DMS79 treated with DMSO at 0.1 percent for 48 hours (cell line): ENCODE measurements at regions not wholly inside any gene's neighbourhood (a gene's known extent, or its start where the extent isn't known, plus 50 kb on each side); places are given as distances from the start of the nearest gene placed in this dataset.

Experiments used
- DNase-seq: peaks from one replicate; lab custom pipeline; 2025; lab: John Stamatoyannopoulos, UW

DNA sequence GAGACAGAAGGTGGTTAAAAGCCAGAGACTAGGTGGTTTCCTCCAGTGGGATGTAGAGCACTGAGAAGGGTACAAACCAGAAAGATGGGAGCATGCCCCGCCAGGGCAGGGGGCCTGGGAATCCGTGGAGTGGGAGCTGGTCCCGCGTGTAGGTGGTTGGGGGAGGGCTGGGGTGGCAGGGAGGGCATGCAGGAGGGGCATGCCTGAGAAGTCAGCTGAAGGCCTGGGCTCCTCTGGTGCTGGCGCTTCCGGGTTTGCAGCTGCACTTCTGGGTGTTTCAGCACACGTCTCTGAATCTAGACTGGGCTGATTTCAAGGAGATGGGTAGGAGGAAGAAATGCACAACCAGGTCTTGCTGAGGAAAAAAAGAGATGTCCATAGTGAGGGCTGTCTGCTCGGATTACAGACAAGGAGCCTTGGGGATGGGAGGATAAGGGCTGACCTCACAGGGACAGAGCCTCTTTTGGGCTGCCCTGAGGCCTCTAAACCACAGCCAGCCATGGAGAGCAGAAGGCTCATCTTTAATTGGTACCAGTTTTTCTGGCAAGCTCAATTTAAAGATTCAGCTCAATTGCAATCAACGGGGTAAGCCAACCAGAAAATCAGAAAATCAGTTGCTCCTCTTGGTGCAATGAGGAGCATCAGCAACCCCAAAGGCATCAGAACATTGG lies 151.9 kb downstream of the FAM43A start:
- DNase-seq: no peak

DNA sequence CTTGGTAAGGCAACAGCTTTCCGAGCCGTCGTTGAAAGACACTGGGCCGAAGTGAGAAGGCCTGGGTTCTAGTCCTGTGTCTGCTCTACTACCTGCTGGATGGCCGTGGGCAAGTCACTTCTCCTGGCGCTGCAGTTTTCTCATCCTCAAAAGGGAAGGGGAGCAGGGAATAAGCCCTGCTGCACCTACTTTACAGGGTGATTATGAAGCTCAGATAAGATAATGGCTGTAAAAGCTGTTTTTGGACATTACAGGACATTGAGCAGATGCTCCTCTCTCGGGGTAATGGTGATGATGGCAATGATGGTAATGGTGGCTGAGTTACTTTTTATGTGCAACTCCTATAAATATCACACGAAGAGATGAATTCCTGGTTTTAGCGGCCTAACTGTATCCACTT lies 152.6 kb downstream of the FAM43A start:
- no peak for DNase-seq

DNA sequence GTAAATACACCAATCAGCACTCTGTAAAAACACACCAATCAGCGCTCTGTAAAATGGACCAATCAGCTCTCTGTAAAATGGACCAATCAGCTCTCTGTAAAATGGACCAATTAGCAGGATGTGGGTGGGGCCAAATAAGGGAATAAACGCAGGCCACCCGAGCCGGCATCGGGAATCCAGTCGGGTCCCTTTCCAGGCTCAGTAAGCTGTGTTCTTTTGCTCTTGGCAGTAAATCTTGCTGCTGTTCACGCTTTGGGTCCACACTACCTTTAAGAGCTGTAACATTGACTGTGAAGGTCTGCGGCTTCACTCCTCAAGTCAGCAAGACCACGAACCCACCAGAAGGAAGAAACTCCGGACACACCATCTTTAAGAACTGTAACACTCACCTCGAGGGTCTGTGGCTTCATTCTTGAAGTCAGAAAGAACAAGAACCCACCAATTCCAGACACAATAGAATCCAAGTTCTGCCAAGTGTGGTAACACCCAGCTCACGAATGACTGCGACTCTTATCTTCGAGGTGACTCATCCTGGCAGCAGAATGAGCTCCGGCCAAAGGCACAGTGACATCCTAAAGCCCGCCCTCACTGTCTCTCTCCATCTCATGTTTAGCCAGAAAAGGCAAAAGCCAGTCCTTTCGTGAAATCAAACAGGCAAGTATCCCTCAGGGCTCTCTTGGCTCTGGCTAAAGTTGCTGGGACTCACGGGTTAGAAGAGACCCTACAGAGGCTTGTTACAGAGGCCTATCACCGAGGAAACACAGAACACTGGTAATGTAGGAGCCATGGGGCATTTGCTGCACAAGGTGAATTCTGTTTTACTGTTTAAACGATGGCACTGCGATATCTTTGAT lies 155.2 kb downstream of the FAM43A start:
- DNase-seq: no peak

DNA sequence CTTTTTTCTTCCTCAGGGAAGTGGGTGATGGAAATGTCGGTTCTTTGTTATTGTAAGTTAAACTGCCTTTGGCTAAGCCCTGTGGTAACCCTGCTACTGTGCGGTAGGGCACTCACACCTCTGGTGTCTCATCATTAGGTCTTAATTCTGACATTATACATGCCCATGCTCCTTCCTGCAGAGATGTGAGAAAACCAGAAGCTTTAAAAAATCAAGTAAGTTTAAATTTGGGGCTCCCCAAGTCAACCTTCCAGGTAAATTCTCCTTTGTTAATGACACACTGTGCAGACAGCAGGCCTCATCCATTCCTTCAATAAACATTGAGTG lies 155.8 kb downstream of the FAM43A start:
- no peak for DNase-seq

DNA sequence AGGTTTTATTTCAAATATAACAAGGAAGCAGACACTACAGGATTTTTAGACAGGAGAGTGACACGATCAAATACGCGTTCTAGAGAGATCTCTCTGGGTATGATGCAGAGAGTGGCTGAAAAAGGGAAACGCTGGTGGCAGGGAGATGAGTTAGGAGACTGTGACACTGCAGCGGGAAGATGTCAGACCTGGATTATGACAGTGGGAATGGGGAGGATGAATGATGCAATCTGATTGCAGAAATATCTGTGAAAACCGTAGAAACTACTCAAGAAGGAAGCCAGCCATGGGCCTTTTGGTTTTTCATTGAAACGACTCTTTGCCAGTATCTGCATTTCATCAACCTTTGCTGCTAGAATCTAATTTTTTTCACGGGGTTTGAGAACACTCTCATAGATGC lies 157.9 kb downstream of the FAM43A start:
- no peak for DNase-seq

DNA sequence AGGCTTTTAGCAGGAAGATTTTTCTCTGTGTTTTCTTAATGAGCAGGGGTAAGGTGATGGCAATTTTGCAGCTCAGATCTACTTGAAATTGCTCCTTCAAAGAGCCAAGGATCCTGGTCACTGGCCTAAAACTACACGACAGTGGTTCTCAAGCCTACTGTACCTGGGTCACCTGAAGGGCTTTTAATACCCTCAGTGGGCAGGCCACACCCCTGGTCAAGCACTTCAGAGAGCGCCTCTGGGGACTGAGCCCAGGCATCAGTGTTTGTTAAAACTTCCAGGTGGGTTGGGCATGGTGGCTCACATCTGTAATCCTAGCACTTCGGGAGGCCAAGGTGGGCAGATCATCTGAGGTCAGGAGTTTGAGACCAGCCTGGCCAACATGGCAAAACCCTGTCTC lies 158.4 kb downstream of the FAM43A start:
- peak; percentile 72 for DNase-seq

DNA sequence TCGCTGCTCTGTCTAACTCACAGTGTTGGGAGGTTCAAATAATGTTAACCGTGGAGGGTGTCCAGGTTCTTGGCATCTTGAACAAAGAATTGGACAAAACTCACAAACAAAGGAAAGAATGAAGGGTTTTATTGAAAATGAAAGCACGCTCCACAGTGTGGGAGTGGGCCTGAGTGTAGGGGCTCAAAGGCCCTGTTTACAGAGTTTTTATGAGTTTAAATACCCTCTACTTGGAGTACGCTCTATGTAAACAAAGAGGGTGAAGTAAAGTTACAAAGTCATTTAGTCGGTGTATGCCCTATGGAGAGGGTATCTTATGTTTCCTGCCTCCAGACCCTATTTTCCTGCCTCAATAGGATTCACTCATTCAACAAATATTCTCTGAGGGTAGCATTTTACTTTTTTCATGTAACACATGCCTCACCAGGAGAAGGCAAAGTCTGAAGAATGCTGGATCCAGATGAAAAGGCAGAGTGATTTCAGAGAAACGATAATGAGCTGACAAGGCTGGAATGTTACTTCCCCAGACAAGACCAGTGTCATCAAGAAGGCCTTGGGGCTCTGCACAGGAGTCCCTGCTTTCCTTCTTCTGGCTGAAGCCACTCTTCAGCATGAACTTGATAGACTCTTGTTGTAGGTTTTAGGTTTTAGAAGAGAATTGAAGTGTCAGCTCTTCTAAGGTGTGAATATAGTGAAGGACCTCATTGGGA lies 163.6 kb downstream of the FAM43A start:
- no peak for DNase-seq

DNA sequence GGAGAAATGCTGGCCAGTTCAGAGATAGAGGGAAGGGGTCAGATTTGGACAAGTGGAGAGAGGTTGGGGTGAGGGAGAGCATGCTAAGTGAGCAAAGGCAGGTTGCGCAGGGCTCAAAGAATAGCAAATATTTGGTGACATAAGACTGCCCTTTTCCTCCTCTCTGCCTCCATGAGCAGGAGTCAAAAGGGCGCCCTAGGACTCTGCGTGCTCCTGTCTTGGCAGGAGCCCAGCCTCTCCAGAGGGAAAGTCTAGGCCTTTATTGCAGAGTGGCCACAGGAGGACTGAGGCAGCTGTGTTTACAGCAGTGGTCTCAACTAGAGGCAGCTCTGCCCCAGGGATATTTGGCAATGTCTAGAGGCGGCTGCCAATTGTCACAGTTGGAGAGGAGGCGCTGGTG lies 165.6 kb downstream of the FAM43A start:
- DNase-seq: peak; percentile 83

DNA sequence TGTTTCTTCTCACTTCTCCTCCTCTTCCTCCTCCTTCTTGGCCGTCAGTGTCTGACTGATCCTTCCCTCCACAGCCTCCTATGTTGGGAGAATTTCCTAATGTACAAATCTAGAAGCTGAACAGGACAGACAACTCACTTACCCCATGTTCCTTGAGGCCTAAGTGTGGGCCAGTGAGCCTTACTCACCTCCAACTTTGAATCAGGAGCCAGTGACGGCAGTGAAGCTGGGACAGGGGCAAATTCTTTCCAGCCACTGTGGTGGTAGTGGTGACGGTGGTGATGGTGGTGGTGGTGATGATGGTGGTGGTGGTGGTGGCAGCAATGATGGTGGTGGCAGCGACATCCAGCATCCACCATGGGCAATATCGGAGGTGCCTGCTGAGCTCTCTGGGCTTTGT lies 166.3 kb downstream of the FAM43A start:
- DNase-seq: no peak

DNA sequence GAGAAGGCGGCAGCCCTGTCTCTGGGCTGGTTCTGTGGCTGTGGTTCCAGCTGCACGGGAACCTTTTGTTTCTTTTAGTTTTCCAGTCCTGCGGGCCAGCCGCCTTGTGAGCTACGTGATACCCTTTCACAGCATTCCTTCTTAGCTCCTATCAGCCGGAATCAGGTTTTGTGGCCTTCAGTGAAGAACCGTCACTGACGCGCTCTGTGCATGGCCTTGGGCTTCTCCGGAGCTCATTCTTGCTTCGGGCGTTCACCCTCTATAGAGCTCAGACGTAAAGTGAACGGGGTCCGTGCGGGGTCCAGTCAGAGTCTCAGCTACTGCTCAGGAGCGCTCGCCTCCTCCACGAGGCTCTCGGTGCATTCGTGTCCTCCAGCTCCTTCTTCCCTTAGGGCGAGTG lies 166.7 kb downstream of the FAM43A start:
- no peak for DNase-seq

DNA sequence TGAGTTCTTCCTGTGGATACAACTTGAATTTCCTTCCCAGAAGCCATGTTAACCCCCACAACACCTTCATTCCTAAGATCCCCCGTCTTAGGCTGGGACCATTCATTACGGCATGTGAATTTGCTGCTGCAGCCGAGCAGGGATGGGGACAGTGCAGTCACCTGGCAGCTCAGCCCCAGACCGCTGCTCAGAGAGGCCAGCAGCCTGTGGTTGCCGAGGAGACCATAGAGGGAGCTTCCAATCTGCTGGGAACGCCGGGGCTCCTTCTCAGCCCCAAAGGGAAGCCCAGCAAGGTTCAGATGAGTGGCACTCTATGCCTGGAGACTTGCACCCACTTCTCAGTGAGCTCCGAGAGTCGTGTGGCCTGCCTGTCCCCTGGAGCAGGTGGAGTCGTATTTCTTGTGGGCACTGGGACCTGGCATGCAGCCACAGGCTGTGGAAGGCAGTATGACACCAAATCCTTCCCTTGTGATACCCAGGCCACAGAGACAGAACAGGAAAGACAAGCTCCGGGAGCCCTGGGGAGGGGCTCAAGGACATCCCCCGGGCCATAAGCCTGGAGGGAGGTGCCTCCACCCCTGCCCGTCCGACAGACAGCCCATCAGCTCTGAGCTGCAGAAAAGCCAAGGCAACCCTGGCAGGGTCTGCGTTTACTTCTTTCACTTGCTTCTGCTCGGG lies 167.3 kb downstream of the FAM43A start:
- peak; percentile 97 for DNase-seq

DNA sequence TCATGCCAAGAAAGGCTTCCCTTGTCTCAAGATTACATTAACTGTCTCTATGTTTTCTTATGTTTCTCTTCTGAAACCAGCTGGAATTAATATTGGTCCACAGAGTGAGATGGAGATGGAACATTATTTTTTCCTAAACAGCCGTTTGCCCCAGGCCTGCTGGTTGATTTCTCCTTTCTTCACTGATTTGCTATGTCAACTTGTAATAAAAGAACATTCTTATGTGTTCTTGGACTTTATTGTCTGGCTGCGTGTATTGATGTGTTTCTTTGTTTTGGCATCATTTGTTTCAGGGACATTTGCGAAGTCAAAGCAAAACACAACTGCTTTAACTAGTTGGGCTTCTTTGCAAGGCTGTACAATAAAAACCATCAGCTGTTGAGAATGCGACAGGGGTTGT lies 168.5 kb downstream of the FAM43A start:
- DNase-seq: no peak

DNA sequence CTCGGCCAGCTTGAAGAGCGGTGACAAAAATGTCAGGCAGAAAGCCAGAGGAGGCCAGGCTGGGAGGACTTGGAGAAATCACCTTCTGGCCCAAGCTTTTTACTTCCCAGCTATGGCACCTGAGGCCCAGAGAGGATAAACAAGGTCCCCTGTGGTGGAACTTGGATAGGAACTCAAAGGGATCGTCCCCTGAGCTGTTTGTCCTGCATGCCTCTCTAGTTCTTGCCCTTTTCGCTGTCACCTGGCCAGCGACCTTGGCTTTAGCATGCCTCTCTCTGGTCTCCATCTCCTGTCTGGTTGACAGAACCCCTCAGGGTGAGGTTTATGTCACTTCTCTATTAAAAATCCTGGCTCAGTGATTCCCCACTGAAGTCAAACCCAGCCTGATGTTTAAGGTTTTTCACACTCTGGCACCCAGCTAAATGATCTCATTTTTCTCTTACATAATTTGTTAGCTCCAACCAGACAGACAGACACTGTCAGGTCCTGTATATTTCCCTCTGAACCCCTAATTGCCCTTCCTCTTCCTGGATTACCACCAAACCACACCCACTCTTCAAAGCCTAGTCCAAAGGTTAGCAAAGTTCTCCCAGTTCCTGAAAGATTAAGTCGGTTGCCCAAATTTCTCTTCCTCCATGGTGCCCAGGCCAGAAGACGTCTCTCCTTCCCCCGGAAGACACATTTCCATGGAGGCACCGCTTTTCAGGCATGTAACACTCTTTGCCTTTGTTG lies 169.1 kb downstream of the FAM43A start:
- no peak for DNase-seq

DNA sequence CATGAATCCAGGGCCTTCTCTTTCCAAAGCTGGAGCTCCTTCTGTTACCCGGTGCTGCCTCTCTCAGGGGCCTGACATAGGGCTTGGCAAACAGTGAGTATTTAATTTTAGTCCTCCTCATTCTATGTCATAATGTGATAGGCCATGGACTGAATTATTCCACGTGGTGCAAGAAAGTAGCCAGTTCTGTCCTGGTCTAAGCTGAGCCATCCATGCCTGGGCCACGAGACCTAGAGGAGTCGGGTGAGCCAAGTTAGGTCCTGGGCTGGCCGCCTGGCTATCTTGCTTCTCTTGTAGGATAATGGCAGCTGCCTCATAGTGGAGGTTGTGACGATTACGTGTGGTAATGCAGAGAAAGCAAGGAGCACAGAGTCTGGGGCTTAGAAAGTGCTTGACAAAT lies 170.6 kb downstream of the FAM43A start:
- DNase-seq: no peak

DNA sequence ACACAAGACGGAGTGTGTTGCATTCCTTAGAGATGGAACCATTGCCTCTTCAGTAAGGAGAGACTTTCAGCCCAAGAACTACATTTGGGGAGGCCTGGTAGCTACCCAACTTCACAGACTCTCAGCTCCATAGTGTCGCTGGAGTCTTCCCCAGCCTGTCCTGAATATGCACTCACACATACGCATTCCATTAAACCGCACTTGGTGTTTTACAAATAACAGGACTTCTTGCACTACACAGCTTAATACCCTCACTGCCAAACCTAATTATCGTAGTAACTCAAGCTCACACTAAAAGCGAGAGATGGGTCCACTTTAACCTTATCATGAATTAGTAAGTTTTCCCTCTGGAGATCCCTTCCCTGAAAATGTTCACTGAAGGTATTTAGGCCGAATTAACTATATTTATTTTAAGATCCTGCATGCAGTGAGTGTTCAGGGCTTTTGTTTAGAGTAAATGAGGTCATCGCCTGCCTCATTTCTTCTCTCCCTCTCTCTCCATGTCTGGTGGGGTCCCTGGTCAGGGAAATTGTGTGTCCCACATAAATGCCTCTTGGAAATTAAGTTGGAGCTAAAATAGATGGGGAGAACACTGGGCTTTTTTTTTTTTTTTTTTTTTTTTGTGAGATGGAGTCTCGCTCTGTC lies 171.9 kb downstream of the FAM43A start:
- DNase-seq: no peak

DNA sequence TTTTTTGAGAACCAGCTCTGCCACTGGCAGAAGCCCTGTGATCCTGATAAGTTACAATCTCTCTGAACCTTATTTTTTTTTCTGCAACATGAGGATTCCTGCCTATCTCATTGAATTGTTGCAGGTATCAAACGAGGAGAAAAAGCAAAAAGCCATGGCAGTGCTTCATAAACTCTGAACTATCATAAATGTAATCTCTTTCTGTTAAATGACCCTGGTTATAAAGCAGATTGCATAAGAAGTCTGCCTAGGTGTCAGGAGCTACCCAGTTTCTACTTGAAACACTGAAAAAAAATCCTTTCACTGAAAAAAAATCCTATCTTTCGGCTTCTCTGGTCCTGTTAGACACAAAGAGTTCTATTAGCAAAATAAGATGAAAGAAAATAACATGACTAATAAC lies 172.7 kb downstream of the FAM43A start:
- DNase-seq: no peak

DNA sequence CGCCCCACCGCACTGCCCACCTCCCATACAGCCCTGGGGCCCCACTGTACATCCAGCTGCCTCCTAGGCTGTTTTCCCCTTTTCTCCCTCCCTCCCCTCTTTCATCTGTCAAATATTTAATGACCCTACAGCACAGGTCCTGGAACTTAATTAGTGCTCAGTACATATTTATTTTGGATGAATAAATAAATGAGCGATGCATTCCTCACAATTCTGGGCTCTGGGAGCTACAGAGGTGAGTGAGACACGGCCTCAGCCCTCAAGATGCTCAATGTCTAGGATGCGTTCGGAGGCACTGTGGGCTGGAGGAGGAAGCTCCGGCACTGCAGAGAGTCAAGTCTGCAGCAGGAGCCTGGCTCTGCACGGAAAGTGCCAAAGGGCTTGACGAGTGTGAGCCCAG lies 175.0 kb downstream of the FAM43A start:
- DNase-seq: no peak

DNA sequence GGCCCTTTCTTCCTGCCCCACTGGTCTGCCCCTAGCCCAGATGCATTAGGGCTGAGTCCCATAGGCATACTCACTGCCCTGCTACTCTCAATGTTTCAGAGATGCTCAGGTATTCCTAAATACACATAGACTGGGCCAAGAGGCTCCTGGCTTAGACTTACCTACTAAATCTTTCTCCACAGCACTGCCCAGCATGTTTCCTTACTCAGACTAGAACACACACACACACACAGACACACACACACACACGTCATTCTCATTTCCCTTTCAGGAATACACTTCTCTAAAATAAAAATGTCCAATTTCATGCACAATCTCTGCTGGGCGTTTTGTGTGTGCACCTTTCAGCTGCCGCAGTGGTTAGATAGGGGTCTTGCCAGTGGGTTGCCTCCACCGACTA lies 175.7 kb downstream of the FAM43A start:
- DNase-seq: no peak

DNA sequence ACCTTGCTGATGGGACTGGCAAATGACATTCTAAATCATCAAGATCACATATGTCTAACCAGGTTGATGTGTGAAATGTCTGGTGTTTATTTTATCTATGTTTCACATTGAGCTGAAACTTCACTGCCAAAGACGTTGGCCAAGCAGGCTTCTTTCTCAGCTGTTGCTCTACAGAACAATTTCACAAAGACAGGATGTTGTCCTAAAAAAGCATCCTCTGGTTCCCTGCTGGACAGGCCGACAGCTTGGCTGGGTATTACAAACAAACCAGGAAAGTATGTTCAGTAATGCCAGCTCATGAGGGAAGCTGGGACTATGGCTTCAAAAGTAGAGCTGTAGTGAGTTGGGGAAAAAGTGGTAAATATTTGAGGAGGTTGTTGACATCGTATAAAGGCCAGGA lies 179.4 kb downstream of the FAM43A start:
- DNase-seq: no peak

DNA sequence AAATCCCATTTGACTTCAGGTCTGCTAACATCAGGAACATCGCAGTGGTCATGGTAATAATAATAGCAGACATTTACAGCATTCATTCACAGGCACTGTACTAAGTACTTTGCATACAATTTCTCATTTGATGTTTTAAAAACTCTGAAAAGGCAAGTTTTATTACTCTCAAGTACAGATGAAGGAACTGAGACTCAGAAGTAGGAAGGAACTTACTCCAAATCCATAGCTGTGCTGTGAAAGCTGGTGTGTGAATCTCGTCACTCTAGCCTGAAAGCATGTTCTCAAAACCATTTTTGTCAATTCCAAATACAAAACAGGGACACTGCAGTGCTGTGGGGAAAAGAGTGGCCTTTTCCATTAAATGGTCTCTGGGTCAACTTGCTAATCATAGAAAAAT lies 179.9 kb downstream of the FAM43A start:
- DNase-seq: no peak

DNA sequence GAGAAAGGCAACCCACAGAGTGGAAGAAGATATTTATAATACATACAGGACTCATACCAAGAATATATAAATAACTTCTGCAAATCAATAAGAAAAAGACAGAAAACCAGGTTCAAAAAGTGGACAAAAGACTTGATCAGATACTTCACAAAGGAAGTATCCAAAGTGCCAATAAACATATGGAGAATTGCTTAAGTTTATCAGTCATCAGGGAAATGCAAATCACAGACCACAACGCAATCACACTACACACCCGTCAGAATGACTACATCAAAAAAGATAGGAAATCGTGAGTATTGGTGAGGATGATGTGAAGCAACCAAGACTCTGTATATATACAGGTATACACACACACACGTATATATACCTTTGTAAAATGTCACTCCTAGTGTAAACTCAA lies 180.6 kb downstream of the FAM43A start:
- DNase-seq: no peak
